Endothelial cell of umbilical vein (primary cell): ENCODE measurements at regions not wholly inside any gene's neighbourhood (a gene's known extent, or its start where the extent isn't known, plus 50 kb on each side); places are given as distances from the start of the nearest gene placed in this dataset.

Experiments used
- BruUV-seq: library from RNA; stranded (reverse); fragments of 400-500 nt; replicated peaks from 2 replicates; lab custom pipeline; 2021; lab: Mats Ljungman, UMichigan
- CTCF ChIA-PET: fragments of 300-600, 350-600 bp; sonication (Branson Sonifier 250); formaldehyde crosslinking; loops from one replicate; lab custom pipeline; 2021; ENCODE audit warnings: antibody characterized with exemption, inconsistent platforms; lab: Charles Lee
- POLR2A ChIA-PET: fragments of 300-600, 350-600 bp; sonication (Branson Sonifier 250); formaldehyde crosslinking; loops from one replicate; lab custom pipeline; 2021; ENCODE audit warnings: antibody characterized with exemption, inconsistent platforms; lab: Charles Lee
- DNase-seq: peaks from one replicate; pipeline ENCODE4 v3.0.0-alpha.2; 2011; ENCODE audit warnings: low read depth, low spot score
- FAIRE-seq: peaks from 2 replicates; lab custom pipeline; 2011; peaks lifted over from hg19 to GRCh38; lab: Jason Lieb, UNC
- H2AFZ ChIP-seq: 2 replicates; pipeline ENCODE4 v1.6.0; 2012; ENCODE audit warnings: low read depth, low read length, control low read depth, inconsistent platforms
- H3K27ac ChIP-seq: 2 replicates; pipeline ENCODE4 v1.5.1; 2011; ENCODE audit warnings: low read depth, mild to moderate bottlenecking, control low read depth, low read length, moderate library complexity; ENCODE audit not compliant: insufficient read depth
- H3K27me3 ChIP-seq, 2 experiments: 2 replicates each; pipeline versions ENCODE4 v1.6.0 to v1.6.1; 2011; ENCODE audit warnings: low read length in 2 of 2, mixed read lengths in 1 of 2; ENCODE audit not compliant: control insufficient read depth in 2 of 2, insufficient read depth in 2 of 2
- H3K36me3 ChIP-seq, 2 experiments: 2 replicates in 1 of 2; 3 replicates in 1 of 2; pipeline ENCODE4 v1.5.1; 2011; ENCODE audit warnings: low read length in 2 of 2, mild to moderate bottlenecking in 1 of 2, moderate library complexity in 1 of 2; ENCODE audit not compliant: control insufficient read depth in 2 of 2, insufficient read depth in 2 of 2; ENCODE audit errors: extremely low read depth in 1 of 2
- H3K4me1 ChIP-seq: 3 replicates; pipeline ENCODE4 v1.5.1; 2011; ENCODE audit warnings: mild to moderate bottlenecking, low read length; ENCODE audit not compliant: control insufficient read depth, insufficient read depth; ENCODE audit errors: extremely low read depth
- H3K4me2 ChIP-seq: 2 replicates; pipeline ENCODE4 v1.6.1; 2011; ENCODE audit warnings: low read length, control low read depth, mixed read lengths; ENCODE audit not compliant: insufficient read depth
- H3K4me3 ChIP-seq, 3 experiments: fragments of 200-600 bp in 1 of 3; sonication (generic), shearing (Covaris generic) in 1 of 3; replicated peaks in 1 of 3; 2 replicates each; pipeline ENCODE4 v1.5.1; 2011 to 2016; ENCODE audit warnings: control low read depth in 3 of 3, low read length in 3 of 3, mild to moderate bottlenecking in 2 of 3, inconsistent platforms in 1 of 3, low read depth in 1 of 3, moderate library complexity in 1 of 3; ENCODE audit not compliant: insufficient read depth in 1 of 3
- H3K79me2 ChIP-seq: 2 replicates; pipeline ENCODE4 v1.6.0; 2012; ENCODE audit warnings: low read length, inconsistent platforms; ENCODE audit not compliant: control insufficient read depth, insufficient read depth
- H3K9ac ChIP-seq: replicated peaks from 2 replicates; pipeline ENCODE3; 2011; ENCODE audit warnings: low read length, control low read depth; ENCODE audit not compliant: insufficient read depth; ENCODE audit errors: extremely low read depth
- H3K9me1 ChIP-seq: replicated peaks from 3 replicates; pipeline ENCODE4 v1.6.0; 2011; ENCODE audit warnings: mild to moderate bottlenecking, low read length; ENCODE audit not compliant: control insufficient read depth, insufficient read depth; ENCODE audit errors: extremely low read depth
- H3K9me3 ChIP-seq: replicated peaks from 2 replicates; pipeline ENCODE4 v1.5.1; 2012; ENCODE audit warnings: low read length, inconsistent platforms; ENCODE audit not compliant: control insufficient read depth, insufficient read depth
- H4K20me1 ChIP-seq: replicated peaks from 2 replicates; pipeline ENCODE3; 2011; ENCODE audit warnings: mild to moderate bottlenecking, low read length; ENCODE audit not compliant: control insufficient read depth, insufficient read depth; ENCODE audit errors: extremely low read depth
- CTCF ChIP-seq, 2 donors: IDR thresholded peaks; 1 replicate in 1 of 2; 2 replicates in 1 of 2; pipeline ENCODE4 v1.5.1; 2011; ENCODE audit warnings: low read length in 2 of 2, mild to moderate bottlenecking in 2 of 2, moderate library complexity in 2 of 2, control low read depth in 1 of 2, inconsistent platforms in 1 of 2, low read depth in 1 of 2; ENCODE audit not compliant: insufficient read depth in 1 of 2; ENCODE audit errors: extremely low read depth in 1 of 2
- EZH2 ChIP-seq: IDR thresholded peaks from 2 replicates; pipeline ENCODE4 v1.6.1; 2012; ENCODE audit warnings: borderline replicate concordance, low read depth, mild to moderate bottlenecking, moderate library complexity, low read length, inconsistent platforms; ENCODE audit not compliant: severe bottlenecking
- FOS ChIP-seq: IDR thresholded peaks from 2 replicates; pipeline ENCODE4 v1.6.1; 2011; ENCODE audit warnings: mild to moderate bottlenecking, low read length, moderate library complexity, borderline replicate concordance; ENCODE audit not compliant: insufficient read depth
- GATA2 ChIP-seq: IDR thresholded peaks from 2 replicates; pipeline ENCODE4 v1.7.0; 2011; ENCODE audit warnings: low read depth, mild to moderate bottlenecking, moderate library complexity, mixed read lengths, low read length; ENCODE audit not compliant: insufficient read length, insufficient read depth
- JUN ChIP-seq: IDR thresholded peaks from 2 replicates; pipeline ENCODE4 v1.6.1; 2011; ENCODE audit warnings: borderline replicate concordance, low read depth; ENCODE audit not compliant: insufficient read length, insufficient read depth
- MAX ChIP-seq: IDR thresholded peaks from 2 replicates; pipeline ENCODE4 v1.6.1; 2011; ENCODE audit not compliant: insufficient read depth, insufficient read length
- MYC ChIP-seq: IDR thresholded peaks from one replicate; pipeline ENCODE4 v1.6.1; 2011; ENCODE audit warnings: mild to moderate bottlenecking, low read depth, low read length
- POLR2A ChIP-seq: IDR thresholded peaks from 2 replicates; pipeline ENCODE4 v1.6.1; 2012; ENCODE audit warnings: low read depth, mild to moderate bottlenecking, control low read depth, low read length
- POLR2AphosphoS5 ChIP-seq: IDR thresholded peaks from 2 replicates; pipeline ENCODE4 v1.6.1; 2012; ENCODE audit warnings: low read depth, mild to moderate bottlenecking, control low read depth, low read length, moderate library complexity; ENCODE audit not compliant: insufficient read depth
- dilution Hi-C: fragments of 300-500 bp; cut with MboI; formaldehyde crosslinking; loops from one replicate; pipeline ENCODE4 v1.15.0; 2019; ENCODE audit warnings: low sequenced_read_pairs; ENCODE audit not compliant: extremely low pct_ligation_motif_present
- intact Hi-C: fragments of 100-400 bp; cut with micrococcal nuclease; formaldehyde crosslinking; loops from one replicate; pipeline ENCODE4 v1.10.0; 2022

- Histone ChIP-seq H4K20me1 (no peaks in the 10 kb centered on the region), H3K9me1 (no peaks in the 10 kb centered on the region), H3K4me3 (no peak overlapping the region), H3K4me1 (no peaks in the 10 kb centered on the region), H3K4me2 (no peak overlapping the region), H3K9ac (no peak overlapping the region), H3K79me2 (no peaks in the 10 kb centered on the region), H3K36me3 (no peaks in the 10 kb centered on the region), H2AFZ (no peak overlapping the region), H3K27ac (no peak overlapping the region), H3K9me3 (no peaks in the 10 kb centered on the region), H3K27me3 (no peaks in the 10 kb centered on the region)
- TF ChIP-seq CTCF (IDR thresholded peaks at IDR 0.05; ENCODE audit: extremely low read depth in 1 of 2, insufficient read depth in 1 of 2, low read depth in 1 of 2, low read length in 2 of 2) (no peak), POLR2A (no peak), JUN (no peak), EZH2 (no peak), MYC (no peak), GATA2 (no peak), MAX (no peak), POLR2AphosphoS5 (no peak), FOS (no peak)
- POLR2A ChIA-PET, result no interaction called here
- no peak for FAIRE-seq
- intact Hi-C loops (no loop called here), dilution Hi-C loops (no loop called here)
- CTCF ChIA-PET, result no interaction called here
- no TSS peak for BruUV-seq
- DNase-seq, result no peak
Measured at GRCh38 chr18:1304392-1304992, 399.8 kb downstream of the ADCYAP1 start.
